NCI-H446 treated with DMSO at 0.1 percent for 48 hours (cell line): ENCODE measurements at regions not wholly inside any gene's neighbourhood (a gene's known extent, or its start where the extent isn't known, plus 50 kb on each side); places are given as distances from the start of the nearest gene placed in this dataset.
"Not testable (repeated sequence)": the region's sequence is repeated elsewhere in the genome, so short reads cannot be mapped to it uniquely, and the experiment has no call there.

ENCODE experiments used
- DNase-seq: peaks from one replicate; lab custom pipeline; 2025; lab: John Stamatoyannopoulos, UW

- no peak for DNase-seq
Measured at GRCh38 chr15:81056304-81056703, 55.6 kb downstream of the TLNRD1 start.

GRCh38 chr15:81060470-81060869 lies 59.7 kb downstream of the TLNRD1 start:
- DNase-seq: no peak

GRCh38 chr15:81060907-81061306 lies 60.2 kb downstream of the TLNRD1 start:
- no peak for DNase-seq

GRCh38 chr15:81061490-81062253 lies 60.9 kb downstream of the TLNRD1 start:
- DNase-seq: no peak

- DNase-seq: no peak
Measured at GRCh38 chr15:81062937-81063336, 62.2 kb downstream of the TLNRD1 start.

GRCh38 chr15:81064253-81064652 lies 63.5 kb downstream of the TLNRD1 start:
- DNase-seq: no peak

- not testable (repeated sequence) for DNase-seq
Measured at GRCh38 chr15:81067567-81067966, 66.5 kb upstream of the CFAP161 start.

- no peak for DNase-seq
Measured at GRCh38 chr15:81068516-81068915, 65.6 kb upstream of the CFAP161 start.

- DNase-seq: no peak
Measured at GRCh38 chr15:81069356-81069755, 64.7 kb upstream of the CFAP161 start.

GRCh38 chr15:81069909-81070308 lies 64.2 kb upstream of the CFAP161 start:
- no peak for DNase-seq

- no peak for DNase-seq
Measured at GRCh38 chr15:81071120-81071519, 63.0 kb upstream of the CFAP161 start.

- DNase-seq: no peak
Measured at GRCh38 chr15:81071705-81072104, 62.4 kb upstream of the CFAP161 start.

- no peak for DNase-seq
Measured at GRCh38 chr15:81072551-81072950, 61.5 kb upstream of the CFAP161 start.

GRCh38 chr15:81073801-81074200 lies 60.3 kb upstream of the CFAP161 start:
- DNase-seq: peak; percentile 89

GRCh38 chr15:81074773-81075172 lies 59.3 kb upstream of the CFAP161 start:
- DNase-seq: peak; percentile 51

- no peak for DNase-seq
Measured at GRCh38 chr15:81075272-81075671, 58.8 kb upstream of the CFAP161 start.

- DNase-seq: peak; percentile 47
Measured at GRCh38 chr15:81080996-81081395, 53.1 kb upstream of the CFAP161 start.

GRCh38 chr15:81083201-81083600 lies 50.9 kb upstream of the CFAP161 start:
- no peak for DNase-seq
